ENCODE measurements at regions not wholly inside any gene's neighbourhood (a gene's known extent, or its start where the extent isn't known, plus 50 kb on each side); places are given as distances from the start of the nearest gene placed in this dataset.
A peak's percentile ranks its signal among the peaks of the same experiment; 100 is the strongest.
"Not testable (repeated sequence)": the region's sequence is repeated elsewhere in the genome, so short reads cannot be mapped to it uniquely, and the experiment has no call there.

DNA sequence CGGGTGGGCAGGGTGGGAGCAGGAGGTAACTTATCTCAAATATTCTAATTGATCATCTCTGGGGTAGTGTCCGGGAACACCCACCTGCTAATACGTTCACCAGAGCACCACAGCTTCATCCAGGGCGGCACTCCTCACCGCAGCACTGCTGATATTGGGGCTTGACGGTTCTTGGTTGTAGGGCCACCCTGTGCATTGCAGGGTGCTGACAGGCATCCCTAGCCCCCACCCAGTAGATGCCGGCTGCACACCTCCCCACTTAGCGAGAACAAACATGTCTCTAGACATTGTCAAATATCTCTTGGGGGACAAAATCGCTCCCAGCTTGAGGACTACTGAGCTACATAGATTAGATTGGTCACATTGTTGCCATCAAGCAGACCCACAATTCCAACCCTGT, 73.9 kb upstream of the WASF3 start:
- DNase-seq (ENCODE audit: low read depth in 2 of 2), result no peak

- no peak for DNase-seq (ENCODE audit: low read depth in 2 of 2)
Observed at GRCh38 chr13:26484196-26484595, 73.3 kb upstream of the WASF3 start.

- no peak for DNase-seq (ENCODE audit: low read depth in 2 of 2)
Observed at GRCh38 chr13:26485288-26485687, 72.2 kb upstream of the WASF3 start.

DNA sequence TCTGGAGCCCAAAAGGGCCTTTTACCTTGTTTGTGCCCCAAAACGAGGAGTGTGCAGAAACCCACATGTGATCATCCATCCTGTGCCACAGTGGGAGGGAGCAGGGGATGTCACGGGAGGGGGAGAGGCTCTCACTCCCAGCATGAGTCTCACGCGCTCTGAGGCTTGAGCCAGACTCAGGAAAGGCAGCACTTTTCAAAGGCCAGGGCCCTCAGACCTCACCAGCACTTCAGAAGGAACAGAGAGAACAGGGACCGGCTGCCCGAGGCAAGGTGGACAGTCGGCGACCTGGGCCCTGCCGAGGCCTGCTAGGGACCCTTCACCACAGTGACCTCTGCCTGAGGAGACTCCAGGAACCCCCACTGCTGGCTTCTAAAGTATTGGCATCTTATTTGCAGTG, 71.7 kb upstream of the WASF3 start:
- no peak for DNase-seq (ENCODE audit: low read depth in 2 of 2)

DNA sequence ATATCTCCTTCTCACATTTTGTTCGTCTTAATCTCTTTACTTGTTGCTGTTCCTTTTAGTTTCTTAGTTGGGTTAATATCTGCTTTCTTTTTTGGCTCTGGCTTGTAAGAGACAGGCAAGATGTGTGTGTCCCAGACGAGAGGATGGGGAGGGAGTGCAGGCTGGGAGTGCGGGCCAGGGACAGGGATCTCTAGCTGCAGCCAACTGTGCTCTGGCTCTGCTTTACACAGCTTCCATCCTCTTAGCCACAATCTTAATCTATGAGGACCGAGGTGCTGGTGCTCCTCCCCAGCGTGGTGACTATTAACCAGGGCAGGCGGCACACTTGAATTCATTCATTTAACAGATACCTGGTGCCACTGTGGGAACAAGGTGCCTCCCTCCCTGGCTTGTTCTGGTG, 70.9 kb upstream of the WASF3 start:
- no peak for DNase-seq (ENCODE audit: low read depth in 2 of 2)

DNA sequence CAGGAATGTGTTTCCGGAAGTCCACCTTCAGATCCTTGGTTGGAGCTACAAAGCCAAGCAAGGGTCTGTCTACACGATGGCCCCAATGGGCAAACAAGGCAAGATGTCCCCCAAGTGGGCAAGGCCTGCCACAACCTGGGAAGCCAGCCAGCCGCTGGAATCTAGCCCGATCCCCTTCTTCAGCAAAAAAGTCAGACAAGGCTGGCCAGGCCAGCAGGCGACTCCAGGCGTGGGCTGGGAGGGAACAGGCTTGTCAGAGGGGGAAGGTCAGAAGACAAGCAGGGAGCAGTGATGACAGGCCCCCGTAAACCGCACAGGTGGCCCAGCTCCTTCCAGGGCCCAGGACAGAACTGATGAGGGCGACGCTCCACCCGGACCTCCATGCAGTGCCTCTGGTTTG, 69.7 kb upstream of the WASF3 start:
- no peak for DNase-seq (ENCODE audit: low read depth in 2 of 2)

DNA sequence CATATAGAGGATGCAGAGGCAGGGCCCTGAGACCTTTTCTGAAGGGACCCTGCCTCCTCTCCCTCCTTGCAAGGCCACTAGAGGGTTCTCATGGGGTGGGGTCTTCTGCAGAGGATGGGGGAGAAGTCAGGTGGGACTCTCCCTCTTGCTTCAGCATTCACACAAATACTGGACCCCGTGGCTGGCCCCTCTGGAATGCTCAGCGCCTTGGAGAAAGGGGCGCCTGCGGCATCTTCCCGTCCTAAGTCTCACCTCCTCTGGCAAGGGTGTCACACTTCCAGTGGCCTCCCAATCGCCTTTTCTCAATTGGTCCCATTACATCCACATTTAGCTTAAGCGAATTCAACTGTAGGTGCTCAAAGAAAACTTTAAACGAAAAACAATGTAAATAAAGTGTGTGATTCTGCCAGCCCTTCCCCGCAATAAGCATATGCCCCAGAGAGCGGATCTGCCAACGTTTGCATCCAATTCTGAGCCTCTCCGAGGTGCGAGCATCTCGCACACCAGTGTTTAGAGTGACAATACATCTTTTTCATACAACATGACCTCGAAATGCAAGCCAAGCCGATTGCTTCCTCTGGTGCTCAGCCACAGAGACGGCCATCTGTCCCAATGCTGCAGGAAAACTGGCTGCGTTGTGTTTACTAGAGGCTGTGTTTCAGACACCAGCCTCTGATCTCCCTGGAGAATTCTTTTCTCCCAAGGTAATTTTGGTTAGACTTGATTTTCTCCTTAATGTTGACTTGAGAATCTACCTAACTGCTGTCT, 69.1 kb upstream of the WASF3 start:
- no peak for DNase-seq (ENCODE audit: low read depth in 2 of 2)

DNA sequence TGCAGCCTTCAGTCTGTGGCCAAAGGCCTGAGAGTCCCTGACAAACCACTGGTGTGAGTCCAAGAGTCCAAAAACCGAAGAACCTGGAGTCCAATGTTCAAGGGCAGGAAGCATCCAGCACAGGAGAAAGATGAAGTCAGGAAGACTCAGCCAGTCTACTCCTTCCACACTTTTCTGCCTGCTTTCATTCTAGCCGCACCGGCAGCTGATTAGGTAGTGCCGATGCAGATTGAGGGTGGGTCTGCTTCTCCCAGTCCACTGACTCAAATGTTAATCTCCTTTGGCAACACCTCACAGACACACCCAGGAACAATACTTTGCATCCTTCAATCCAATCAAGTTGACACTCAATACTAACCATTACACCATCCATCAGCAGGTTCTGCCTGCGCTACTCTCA, 65.2 kb upstream of the WASF3 start:
- not testable (repeated sequence) for DNase-seq (ENCODE audit: low read depth in 2 of 2)

- DNase-seq (ENCODE audit: low read depth in 2 of 2), result no peak
Observed at GRCh38 chr13:26494571-26495195, 62.8 kb upstream of the WASF3 start.

- no peak for DNase-seq (ENCODE audit: low read depth in 2 of 2)
Observed at GRCh38 chr13:26495750-26496149, 61.7 kb upstream of the WASF3 start.

DNA sequence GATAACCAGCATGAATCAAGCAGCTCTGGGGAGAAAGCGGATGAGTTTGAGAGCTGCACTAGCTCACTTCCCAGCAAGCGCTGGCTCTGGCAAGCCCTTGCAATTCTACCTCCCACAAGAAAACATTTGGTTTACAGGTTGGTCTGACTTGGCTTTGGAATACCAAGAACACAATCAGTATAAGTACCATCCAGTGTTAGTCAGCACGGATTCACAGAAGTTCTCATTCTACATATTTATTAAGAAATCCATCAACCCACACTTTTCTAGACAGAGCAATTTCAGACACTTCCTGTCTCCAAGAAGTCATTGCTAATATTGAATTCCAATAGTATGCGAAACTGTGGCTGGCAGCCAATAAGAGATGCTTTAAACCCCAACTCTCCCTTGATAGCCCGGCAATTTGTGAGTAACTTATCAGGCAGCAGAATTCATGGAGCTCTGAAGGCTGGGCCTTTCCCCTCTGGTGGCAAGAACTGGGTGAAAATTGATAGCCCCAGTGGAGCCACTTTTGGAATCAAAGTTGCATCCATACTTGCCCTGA, 59.4 kb upstream of the WASF3 start:
- DNase-seq (ENCODE audit: low read depth in 2 of 2), result no peak

DNA sequence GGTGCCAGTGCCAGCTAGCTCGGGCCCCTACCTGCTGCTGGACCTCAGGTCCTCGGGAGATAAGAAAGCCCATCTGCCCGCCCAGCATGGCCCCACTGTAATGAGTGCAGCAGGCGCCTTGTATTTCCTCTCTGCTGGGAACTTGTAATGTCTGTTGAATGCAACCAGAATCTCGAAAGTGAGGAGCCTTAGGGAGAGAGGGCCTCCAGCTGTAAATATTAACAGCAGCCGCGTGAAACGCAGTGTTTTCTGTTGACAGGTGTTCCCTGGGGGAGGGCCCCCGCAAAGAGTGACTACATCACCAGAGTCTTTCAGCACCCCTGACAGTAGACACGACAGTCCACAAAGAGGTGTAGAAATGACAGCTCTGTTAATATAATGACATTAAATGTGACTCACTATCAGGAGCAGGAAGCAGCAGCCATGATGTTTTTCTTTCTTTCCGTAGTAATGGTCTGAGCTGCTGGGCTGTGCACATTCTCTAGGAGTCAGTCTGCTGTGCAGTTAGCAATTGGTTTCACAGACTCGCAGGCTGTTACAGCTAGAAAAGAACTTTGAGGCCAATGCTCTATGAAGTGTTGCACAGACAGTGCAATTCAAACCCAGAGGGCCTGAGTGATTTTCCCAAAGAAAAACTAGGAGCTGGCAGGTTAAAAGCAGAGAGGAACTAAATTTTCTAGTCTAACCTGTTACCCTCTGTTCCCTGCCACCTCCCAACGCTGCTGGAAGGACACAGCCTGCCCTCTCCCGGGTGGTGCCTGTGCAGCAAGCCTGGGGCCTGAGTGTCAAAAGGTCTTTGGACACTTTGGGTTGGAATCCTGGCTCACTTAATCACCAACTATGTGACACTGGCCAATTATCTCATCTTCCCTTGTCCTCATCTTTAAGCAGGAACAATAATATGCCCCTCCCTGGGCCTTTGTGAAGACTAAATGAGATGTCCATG, 58.6 kb upstream of the WASF3 start:
- DNase-seq (ENCODE audit: low read depth in 2 of 2), result no peak

DNA sequence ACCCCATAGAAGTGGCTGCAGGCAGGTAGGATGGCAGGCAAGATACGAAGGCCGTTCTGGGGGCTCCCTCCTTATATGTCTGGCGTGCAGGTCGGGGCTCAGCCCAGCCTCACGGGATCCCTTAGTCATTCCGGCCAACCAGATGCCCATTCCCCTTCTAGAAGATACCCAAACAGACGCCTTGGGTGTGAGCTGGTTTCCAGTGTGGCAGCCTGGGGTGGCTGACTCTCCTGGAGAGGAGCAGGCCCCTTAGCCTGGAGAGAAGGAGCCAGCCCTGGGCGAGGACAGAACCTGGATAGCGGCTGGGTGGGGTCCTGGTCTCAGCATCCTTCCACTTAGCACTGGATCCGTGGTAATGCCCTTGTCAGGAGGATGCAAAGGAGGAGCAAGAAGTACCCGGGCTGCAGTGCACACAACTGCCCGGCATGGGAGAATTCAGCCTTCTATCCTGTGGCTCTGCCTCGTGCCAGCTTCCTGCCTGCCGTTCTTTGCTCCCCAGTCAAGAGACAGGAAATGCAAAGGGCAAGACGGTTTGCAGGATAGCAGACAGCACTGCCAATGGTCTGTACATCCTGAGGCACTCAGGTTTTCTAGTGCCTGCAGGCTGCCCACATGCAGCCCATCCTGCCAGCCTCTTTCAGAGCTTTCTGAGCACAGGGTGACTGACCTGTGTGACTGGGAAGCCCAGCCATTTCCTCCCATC, 56.7 kb upstream of the WASF3 start:
- no peak for DNase-seq (ENCODE audit: low read depth in 2 of 2)

DNA sequence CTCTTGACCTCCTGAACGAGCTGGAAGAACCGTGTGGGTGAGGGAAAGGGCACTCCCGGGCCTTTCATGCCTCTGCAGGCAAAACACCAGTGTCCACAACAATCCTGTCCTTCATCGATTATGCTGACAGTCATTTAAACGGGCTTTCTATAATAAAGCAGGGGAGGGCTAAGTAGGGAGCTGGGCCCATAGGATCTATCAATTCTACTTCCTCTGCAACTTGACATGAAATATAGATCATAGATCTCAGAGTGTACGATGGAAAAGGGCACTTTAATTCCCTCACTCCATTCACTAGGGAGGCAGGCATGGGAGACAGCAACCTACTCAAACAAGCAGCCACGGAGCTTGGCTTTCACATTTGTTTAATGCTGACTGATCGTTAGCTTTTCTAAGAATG, 55.8 kb upstream of the WASF3 start:
- no peak for DNase-seq (ENCODE audit: low read depth in 2 of 2)

GRCh38 chr13:26502826-26503225, 54.7 kb upstream of the WASF3 start:
- peak in 1 of 2 donors; percentile 28 for DNase-seq (ENCODE audit: low read depth in 2 of 2)

- no peak for DNase-seq (ENCODE audit: low read depth in 2 of 2)
Observed at GRCh38 chr13:26503826-26504594, 53.5 kb upstream of the WASF3 start.
